ENCODE measurements at regions not wholly inside any gene's neighbourhood (a gene's known extent, or its start where the extent isn't known, plus 50 kb on each side); places are given as distances from the start of the nearest gene placed in this dataset.

- Histone ChIP-seq H3K36me3 (ENCODE audit: control insufficient read depth, low read length) (no peaks in the 10 kb centered on the region), H3K27ac (ENCODE audit: low read depth, low read length) (no peak overlapping the region)
- TF ChIP-seq CTCF (IDR thresholded peaks at IDR 0.05; ENCODE audit: low read depth, low read length, poor library complexity, severe bottlenecking) = no peak
- no peak for TF ChIP-seq EZH2phosphoT487 (IDR thresholded peaks at IDR 0.05; ENCODE audit: borderline replicate concordance, low read length)
These were observed 134.3 kb downstream of the LTN1 start for GRCh38 chr21:28858424-28858823.

GRCh38 chr21:28857752-28858151 lies 134.9 kb downstream of the LTN1 start:
- H3K79me2 ChIP-seq (ENCODE audit: control insufficient read depth, low read length) = no peaks in the 10 kb centered on the region
- H3K27ac ChIP-seq (ENCODE audit: low read depth, low read length) = no peak overlapping the region
- H3K4me2 ChIP-seq (ENCODE audit: low read length) = no peak overlapping the region
- no peaks in the 10 kb centered on the region for H4K20me1 ChIP-seq (ENCODE audit: control insufficient read depth, insufficient read depth, low read depth, low read length)
- H3K4me1 ChIP-seq (ENCODE audit: control insufficient read depth, low read length) = no peaks in the 10 kb centered on the region
- H3K9me2 ChIP-seq (replicated peaks; ENCODE audit: control insufficient read depth, low read length) = no peaks in the 10 kb centered on the region
- no peaks in the 10 kb centered on the region for H3K27me3 ChIP-seq (ENCODE audit: control insufficient read depth, low read length)
- no peaks in the 10 kb centered on the region for H3K9me3 ChIP-seq (ENCODE audit: control insufficient read depth, insufficient read depth, low read length)
- no peaks in the 10 kb centered on the region for H3K36me3 ChIP-seq (ENCODE audit: control insufficient read depth, low read length)
- TF ChIP-seq EZH2phosphoT487 (IDR thresholded peaks at IDR 0.05; ENCODE audit: borderline replicate concordance, low read length) (no peak), CTCF (IDR thresholded peaks at IDR 0.05; ENCODE audit: low read depth, low read length, poor library complexity, severe bottlenecking) (no peak)
- no peaks in the 10 kb centered on the region for H3F3A ChIP-seq (ENCODE audit: control insufficient read depth, insufficient read depth)
- no peak overlapping the region for H3K4me3 ChIP-seq (ENCODE audit: low read length)

More at GRCh38 chr21:28858424-28858823, 134.3 kb downstream of the LTN1 start:
- no peak overlapping the region for H3K4me3 ChIP-seq (ENCODE audit: low read length)
- no peaks in the 10 kb centered on the region for H3K9me2 ChIP-seq (replicated peaks; ENCODE audit: control insufficient read depth, low read length)
- H3K27me3 ChIP-seq (ENCODE audit: control insufficient read depth, low read length) = no peaks in the 10 kb centered on the region
- no peaks in the 10 kb centered on the region for H3F3A ChIP-seq (ENCODE audit: control insufficient read depth, insufficient read depth)
- H3K79me2 ChIP-seq (ENCODE audit: control insufficient read depth, low read length) = no peaks in the 10 kb centered on the region
- H3K4me2 ChIP-seq (ENCODE audit: low read length) = no peak overlapping the region
- no peaks in the 10 kb centered on the region for H3K9me3 ChIP-seq (ENCODE audit: control insufficient read depth, insufficient read depth, low read length)
- no peaks in the 10 kb centered on the region for H3K4me1 ChIP-seq (ENCODE audit: control insufficient read depth, low read length)
- no peaks in the 10 kb centered on the region for H4K20me1 ChIP-seq (ENCODE audit: control insufficient read depth, insufficient read depth, low read depth, low read length)

- H4K20me1 ChIP-seq (ENCODE audit: control insufficient read depth, insufficient read depth, low read depth, low read length) = no peaks in the 10 kb centered on the region
- no peak overlapping the region for H3K4me2 ChIP-seq (ENCODE audit: low read length)
- TF ChIP-seq CTCF (IDR thresholded peaks at IDR 0.05; ENCODE audit: low read depth, low read length, poor library complexity, severe bottlenecking) = no peak
- no peak for TF ChIP-seq EZH2phosphoT487 (IDR thresholded peaks at IDR 0.05; ENCODE audit: borderline replicate concordance, low read length)
- H3K9me2 ChIP-seq (replicated peaks; ENCODE audit: control insufficient read depth, low read length) = no peaks in the 10 kb centered on the region
- H3K9me3 ChIP-seq (ENCODE audit: control insufficient read depth, insufficient read depth, low read length) = no peaks in the 10 kb centered on the region
- no peaks in the 10 kb centered on the region for H3K4me1 ChIP-seq (ENCODE audit: control insufficient read depth, low read length)
- no peaks in the 10 kb centered on the region for H3K79me2 ChIP-seq (ENCODE audit: control insufficient read depth, low read length)
- no peaks in the 10 kb centered on the region for H3F3A ChIP-seq (ENCODE audit: control insufficient read depth, insufficient read depth)
- no peaks in the 10 kb centered on the region for H3K27me3 ChIP-seq (ENCODE audit: control insufficient read depth, low read length)
- no peak overlapping the region for H3K4me3 ChIP-seq (ENCODE audit: low read length)
- H3K27ac ChIP-seq (ENCODE audit: low read depth, low read length) = no peak overlapping the region
- H3K36me3 ChIP-seq (ENCODE audit: control insufficient read depth, low read length) = no peaks in the 10 kb centered on the region
These were observed 136.0 kb downstream of the LTN1 start for GRCh38 chr21:28856588-28857250.
